HepG2 (cell line): ENCODE measurements at regions not wholly inside any gene's neighbourhood (a gene's known extent, or its start where the extent isn't known, plus 50 kb on each side); places are given as distances from the start of the nearest gene placed in this dataset.

Source experiments
- ATAC-seq: fragments of 200-7000 bp; cut with Tn5 transposase; 3 replicates; pipeline ENCODE4 v1.9.1; 2020; ENCODE audit warnings: mild to moderate bottlenecking, moderate library complexity
- BruUV-seq: library from RNA; stranded (reverse); fragments of 400-500 nt; replicated peaks from 2 replicates; lab custom pipeline; 2021; lab: Mats Ljungman, UMichigan
- CTCF ChIA-PET: fragments of 300-600 bp; formaldehyde crosslinking; extraction: SDS; loops from one replicate; lab custom pipeline; 2021; ENCODE audit warnings: low total read pairs, inconsistent platforms, low intra/inter-chr PET ratio; lab: Yijun Ruan, JAX
- POLR2A ChIA-PET: fragments of 350-600 bp; sonication (Branson Sonifier 250); formaldehyde crosslinking; loops from one replicate; lab custom pipeline; 2020; ENCODE audit warnings: antibody characterized with exemption, inconsistent platforms; lab: Yijun Ruan, JAX
- DNase-seq: peaks from one replicate; pipeline ENCODE4 v3.0.0-alpha.2; 2015; ENCODE audit warnings: low spot score
- FAIRE-seq: peaks from 3 replicates; lab custom pipeline; 2011; peaks lifted over from hg19 to GRCh38; lab: Jason Lieb, UNC
- H2AFZ ChIP-seq: one replicate; pipeline ENCODE4 v1.6.1; 2011; ENCODE audit warnings: low read length, inconsistent platforms
- H3K27ac ChIP-seq: fragments of 300-600 bp; 3 replicates; pipeline ENCODE4 v1.8.0; 2011; ENCODE audit warnings: mixed run types, mild to moderate bottlenecking, mixed read lengths, low read length, inconsistent platforms; ENCODE audit not compliant: insufficient read depth; ENCODE audit errors: extremely low read length
- H3K27me3 ChIP-seq, 2 experiments: fragments of 200-600 bp in 1 of 2; 2 replicates in 1 of 2; 3 replicates in 1 of 2; pipeline versions ENCODE4 v1.6.0 to v1.8.0; 2011; ENCODE audit warnings: low read length in 2 of 2, mild to moderate bottlenecking in 2 of 2, moderate library complexity in 2 of 2, inconsistent platforms in 1 of 2; ENCODE audit not compliant: insufficient read depth in 2 of 2, control insufficient read depth in 1 of 2
- H3K36me3 ChIP-seq, 2 experiments: fragments of 200-600 bp in 1 of 2; replicated peaks in 1 of 2; 2 replicates in 1 of 2; 3 replicates in 1 of 2; pipeline versions ENCODE4 v1.5.1 to v1.8.0; 2011; ENCODE audit warnings: low read length in 2 of 2, inconsistent platforms in 1 of 2; ENCODE audit not compliant: insufficient read depth in 2 of 2, control insufficient read depth in 1 of 2
- H3K4me1 ChIP-seq: 2 replicates; pipeline ENCODE4 v1.5.1; 2012; ENCODE audit warnings: low read length, inconsistent platforms; ENCODE audit not compliant: insufficient read depth
- H3K4me2 ChIP-seq: 2 replicates; pipeline ENCODE4 v1.6.0; 2011; ENCODE audit warnings: low read depth, low read length, inconsistent platforms
- H3K4me3 ChIP-seq, 3 experiments: fragments of 200-600 bp in 1 of 3; sonication (generic), shearing (Covaris generic) in 1 of 3; replicated peaks in 1 of 3; 2 replicates each; pipeline ENCODE4 v1.5.1; 2011 to 2016; ENCODE audit warnings: low read length in 3 of 3, inconsistent platforms in 2 of 3, low read depth in 2 of 3, mild to moderate bottlenecking in 2 of 3, control low read depth in 1 of 3, mixed read lengths in 1 of 3; ENCODE audit not compliant: insufficient read depth in 1 of 3
- H3K79me2 ChIP-seq: one replicate; pipeline ENCODE4 v1.6.1; 2011; ENCODE audit warnings: low read length, inconsistent platforms; ENCODE audit not compliant: insufficient read depth
- H3K9ac ChIP-seq: 2 replicates; pipeline ENCODE4 v1.6.0; 2011; ENCODE audit warnings: mild to moderate bottlenecking, low read depth, low read length, inconsistent platforms; ENCODE audit not compliant: insufficient read depth
- H3K9me3 ChIP-seq: 2 replicates; pipeline ENCODE4 v1.5.1; 2012; ENCODE audit warnings: mild to moderate bottlenecking, low read length
- H4K20me1 ChIP-seq: 2 replicates; pipeline ENCODE4 v1.6.0; 2011; ENCODE audit warnings: inconsistent platforms, mild to moderate bottlenecking, low read length, moderate library complexity; ENCODE audit not compliant: insufficient read depth
- BHLHE40 ChIP-seq: IDR thresholded peaks from 2 replicates; pipeline ENCODE4 v1.6.1; 2011; ENCODE audit warnings: low read length, improper control_type of control experiment
- MEIS2 ChIP-seq: sonication (generic); formaldehyde crosslinking; IDR thresholded peaks from 2 replicates; pipeline ENCODE4 v1.9.0; 2021; ENCODE audit warnings: mild to moderate bottlenecking, missing genetic modification reagents
- NCOA2 ChIP-seq: sonication (generic); formaldehyde crosslinking; IDR thresholded peaks from 2 replicates; pipeline ENCODE4 v1.8.0; 2022; ENCODE audit warnings: inconsistent platforms
- NFRKB ChIP-seq: fragments of 450-650 bp; IDR thresholded peaks from 2 replicates; pipeline ENCODE4 v1.6.1; 2017
- SOX6 ChIP-seq, 2 experiments: fragments of 450-650 bp in 1 of 2; sonication (generic) in 1 of 2; formaldehyde crosslinking in 1 of 2; IDR thresholded peaks; 2 replicates each; pipeline versions ENCODE4 v1.4.0 to v1.6.1; 2017 to 2020; ENCODE audit warnings: antibody characterized with exemption in 1 of 2, mild to moderate bottlenecking in 1 of 2, missing genetic modification reagents in 1 of 2
- TAF1 ChIP-seq: sonication (generic); formaldehyde crosslinking; IDR thresholded peaks from 2 replicates; pipeline ENCODE4 v1.4.0; 2020; ENCODE audit warnings: missing genetic modification reagents
- THYN1 ChIP-seq: sonication (generic); formaldehyde crosslinking; IDR thresholded peaks from 2 replicates; pipeline ENCODE4 v1.8.1; 2023; ENCODE audit warnings: low read depth, mild to moderate bottlenecking, moderate library complexity, missing genetic modification reagents, borderline replicate concordance
- TRIM24 ChIP-seq: sonication (generic); formaldehyde crosslinking; IDR thresholded peaks from 2 replicates; pipeline ENCODE4 v1.8.0; 2022; ENCODE audit warnings: mild to moderate bottlenecking, missing genetic modification reagents
- ZNF670 ChIP-seq: sonication (generic); formaldehyde crosslinking; IDR thresholded peaks from 2 replicates; pipeline ENCODE4 v1.8.0; 2022; ENCODE audit warnings: mild to moderate bottlenecking, missing genetic modification reagents, borderline replicate concordance
- ZNF850 ChIP-seq: sonication (generic); formaldehyde crosslinking; conservative IDR thresholded peaks from 2 replicates; pipeline ENCODE4 v1.9.0; 2021; ENCODE audit warnings: mild to moderate bottlenecking, missing genetic modification reagents
- WGBS: methylation state at CpG from one replicate; pipeline ENCODE4 v1.1.6; 2017; ENCODE audit warnings: low lambda C conversion rate; 5-methylcytosine and 5-hydroxymethylcytosine counted together
- in situ Hi-C: cut with HindIII; loops from 2 replicates; pipeline ENCODE4 v1.10.0; 2017; ENCODE audit warnings: low pct_unique_long_range_greater_than_20kb; ENCODE audit not compliant: extremely low pct_ligation_motif_present
- intact Hi-C: fragments of 100-400 bp; cut with micrococcal nuclease; formaldehyde crosslinking; loops from one replicate; pipeline ENCODE4 v1.10.0; 2022; ENCODE audit not compliant: unreplicated experiment
- TF ChIP-seq, protein P1 (sequence below): sonication (generic); formaldehyde crosslinking; IDR thresholded peaks from 2 replicates; pipeline ENCODE4 v1.5.1; 2020; ENCODE audit warnings: missing genetic modification reagents, mild to moderate bottlenecking, borderline replicate concordance
- TF ChIP-seq, protein P2 (sequence below): IDR thresholded peaks from 2 replicates; pipeline ENCODE4 v1.6.1; 2016; ENCODE audit warnings: missing compliant biosample characterization, missing genetic modification reagents, borderline replicate concordance
- TF ChIP-seq, protein P3 (sequence below): sonication (generic); formaldehyde crosslinking; IDR thresholded peaks from 2 replicates; pipeline ENCODE4 v1.5.0; 2020; ENCODE audit warnings: mild to moderate bottlenecking, missing genetic modification reagents, borderline replicate concordance
- TF ChIP-seq, protein P4 (sequence below): sonication (generic); formaldehyde crosslinking; IDR thresholded peaks from 2 replicates; pipeline ENCODE4 v1.5.0; 2020; ENCODE audit warnings: mild to moderate bottlenecking, missing genetic modification reagents
- TF ChIP-seq, protein P5 (sequence below): sonication (generic); formaldehyde crosslinking; conservative IDR thresholded peaks from 2 replicates; pipeline ENCODE4 v1.8.0; 2022; ENCODE audit warnings: missing genetic modification reagents
- TF ChIP-seq, protein P6 (sequence below): IDR thresholded peaks from 2 replicates; pipeline ENCODE4 v1.6.1; 2012; ENCODE audit warnings: inconsistent platforms

DNA sequence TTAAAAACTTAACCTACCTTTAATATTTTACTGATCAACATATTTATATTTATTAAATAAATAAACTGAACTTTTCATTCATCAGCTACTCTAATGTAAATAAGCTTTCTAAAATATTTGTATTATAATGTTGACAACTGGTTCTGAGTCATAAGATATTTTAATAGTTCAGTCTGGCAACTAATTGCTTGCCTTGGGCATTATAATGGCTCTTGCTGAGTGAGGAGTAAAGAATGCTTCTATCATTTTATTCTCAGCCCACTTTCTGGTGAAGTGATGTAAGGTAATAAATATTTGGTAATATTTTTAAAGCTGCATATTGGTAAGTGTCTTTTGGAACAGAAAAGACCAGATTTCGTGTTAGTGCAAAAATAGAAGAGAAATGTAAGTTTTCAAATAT, 81.5 kb downstream of the DIPK2A start:
- in situ Hi-C loops = no loop called here
- Histone ChIP-seq H3K4me3 (no peak overlapping the region), H4K20me1 (no peaks in the 10 kb centered on the region), H3K79me2 (no peaks in the 10 kb centered on the region), H3K4me1 (no peaks in the 10 kb centered on the region), H3K27me3 (no peaks in the 10 kb centered on the region), H2AFZ (no peak overlapping the region), H3K27ac (no peak overlapping the region), H3K9me3 (no peaks in the 10 kb centered on the region), H3K9ac (no peak overlapping the region), H3K4me2 (no peak overlapping the region), H3K36me3 (no peaks in the 10 kb centered on the region)
- intact Hi-C loops = no loop called here
- FAIRE-seq (no peak), DNase-seq (no peak), ATAC-seq (no peak)
- BruUV-seq = no TSS peak
- 3% methylated on average over 1 of the region's 1 CpG for WGBS
- ChIA-PET POLR2A (no interaction called here), CTCF (no interaction called here)
- no peak for TF ChIP-seq BHLHE40
- TF ChIP-seq THYN1 (CRISPR knock-in tag) = no peak
- TF ChIP-seq, protein P1, sequence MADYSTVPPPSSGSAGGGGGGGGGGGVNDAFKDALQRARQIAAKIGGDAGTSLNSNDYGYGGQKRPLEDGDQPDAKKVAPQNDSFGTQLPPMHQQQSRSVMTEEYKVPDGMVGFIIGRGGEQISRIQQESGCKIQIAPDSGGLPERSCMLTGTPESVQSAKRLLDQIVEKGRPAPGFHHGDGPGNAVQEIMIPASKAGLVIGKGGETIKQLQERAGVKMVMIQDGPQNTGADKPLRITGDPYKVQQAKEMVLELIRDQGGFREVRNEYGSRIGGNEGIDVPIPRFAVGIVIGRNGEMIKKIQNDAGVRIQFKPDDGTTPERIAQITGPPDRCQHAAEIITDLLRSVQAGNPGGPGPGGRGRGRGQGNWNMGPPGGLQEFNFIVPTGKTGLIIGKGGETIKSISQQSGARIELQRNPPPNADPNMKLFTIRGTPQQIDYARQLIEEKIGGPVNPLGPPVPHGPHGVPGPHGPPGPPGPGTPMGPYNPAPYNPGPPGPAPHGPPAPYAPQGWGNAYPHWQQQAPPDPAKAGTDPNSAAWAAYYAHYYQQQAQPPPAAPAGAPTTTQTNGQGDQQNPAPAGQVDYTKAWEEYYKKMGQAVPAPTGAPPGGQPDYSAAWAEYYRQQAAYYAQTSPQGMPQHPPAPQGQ (CRISPR knock-in tag) = no peak
- TF ChIP-seq, protein P2, sequence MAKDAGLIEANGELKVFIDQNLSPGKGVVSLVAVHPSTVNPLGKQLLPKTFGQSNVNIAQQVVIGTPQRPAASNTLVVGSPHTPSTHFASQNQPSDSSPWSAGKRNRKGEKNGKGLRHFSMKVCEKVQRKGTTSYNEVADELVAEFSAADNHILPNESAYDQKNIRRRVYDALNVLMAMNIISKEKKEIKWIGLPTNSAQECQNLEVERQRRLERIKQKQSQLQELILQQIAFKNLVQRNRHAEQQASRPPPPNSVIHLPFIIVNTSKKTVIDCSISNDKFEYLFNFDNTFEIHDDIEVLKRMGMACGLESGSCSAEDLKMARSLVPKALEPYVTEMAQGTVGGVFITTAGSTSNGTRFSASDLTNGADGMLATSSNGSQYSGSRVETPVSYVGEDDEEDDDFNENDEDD = no peak
- TF ChIP-seq ZNF670 (CRISPR knock-in tag) = no peak
- no peak for TF ChIP-seq TAF1 (CRISPR knock-in tag)
- no peak for TF ChIP-seq NCOA2
- TF ChIP-seq, protein P3, sequence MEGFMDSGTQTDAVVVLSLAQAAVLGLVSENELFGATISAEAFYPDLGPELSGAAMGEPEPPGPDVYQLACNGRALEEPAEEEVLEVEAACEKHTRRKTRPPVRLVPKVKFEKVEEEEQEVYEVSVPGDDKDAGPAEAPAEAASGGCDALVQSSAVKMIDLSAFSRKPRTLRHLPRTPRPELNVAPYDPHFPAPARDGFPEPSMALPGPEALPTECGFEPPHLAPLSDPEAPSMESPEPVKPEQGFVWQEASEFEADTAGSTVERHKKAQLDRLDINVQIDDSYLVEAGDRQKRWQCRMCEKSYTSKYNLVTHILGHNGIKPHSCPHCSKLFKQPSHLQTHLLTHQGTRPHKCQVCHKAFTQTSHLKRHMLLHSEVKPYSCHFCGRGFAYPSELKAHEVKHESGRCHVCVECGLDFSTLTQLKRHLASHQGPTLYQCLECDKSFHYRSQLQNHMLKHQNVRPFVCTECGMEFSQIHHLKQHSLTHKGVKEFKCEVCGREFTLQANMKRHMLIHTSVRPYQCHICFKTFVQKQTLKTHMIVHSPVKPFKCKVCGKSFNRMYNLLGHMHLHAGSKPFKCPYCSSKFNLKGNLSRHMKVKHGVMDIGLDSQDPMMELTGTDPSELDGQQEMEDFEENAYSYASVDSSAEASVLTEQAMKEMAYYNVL = no peak
- no peak for TF ChIP-seq SOX6 (IDR thresholded peaks at IDR 0.05)
- no peak for TF ChIP-seq SOX6 (CRISPR knock-in tag; IDR thresholded peaks at IDR 0.05)
- no peak for TF ChIP-seq MEIS2 (CRISPR knock-in tag)
- no peak for TF ChIP-seq NFRKB
- TF ChIP-seq TRIM24 = no peak
- TF ChIP-seq, protein P4, sequence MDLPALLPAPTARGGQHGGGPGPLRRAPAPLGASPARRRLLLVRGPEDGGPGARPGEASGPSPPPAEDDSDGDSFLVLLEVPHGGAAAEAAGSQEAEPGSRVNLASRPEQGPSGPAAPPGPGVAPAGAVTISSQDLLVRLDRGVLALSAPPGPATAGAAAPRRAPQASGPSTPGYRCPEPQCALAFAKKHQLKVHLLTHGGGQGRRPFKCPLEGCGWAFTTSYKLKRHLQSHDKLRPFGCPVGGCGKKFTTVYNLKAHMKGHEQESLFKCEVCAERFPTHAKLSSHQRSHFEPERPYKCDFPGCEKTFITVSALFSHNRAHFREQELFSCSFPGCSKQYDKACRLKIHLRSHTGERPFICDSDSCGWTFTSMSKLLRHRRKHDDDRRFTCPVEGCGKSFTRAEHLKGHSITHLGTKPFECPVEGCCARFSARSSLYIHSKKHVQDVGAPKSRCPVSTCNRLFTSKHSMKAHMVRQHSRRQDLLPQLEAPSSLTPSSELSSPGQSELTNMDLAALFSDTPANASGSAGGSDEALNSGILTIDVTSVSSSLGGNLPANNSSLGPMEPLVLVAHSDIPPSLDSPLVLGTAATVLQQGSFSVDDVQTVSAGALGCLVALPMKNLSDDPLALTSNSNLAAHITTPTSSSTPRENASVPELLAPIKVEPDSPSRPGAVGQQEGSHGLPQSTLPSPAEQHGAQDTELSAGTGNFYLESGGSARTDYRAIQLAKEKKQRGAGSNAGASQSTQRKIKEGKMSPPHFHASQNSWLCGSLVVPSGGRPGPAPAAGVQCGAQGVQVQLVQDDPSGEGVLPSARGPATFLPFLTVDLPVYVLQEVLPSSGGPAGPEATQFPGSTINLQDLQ (CRISPR knock-in tag) = no peak
- TF ChIP-seq, protein P5, sequence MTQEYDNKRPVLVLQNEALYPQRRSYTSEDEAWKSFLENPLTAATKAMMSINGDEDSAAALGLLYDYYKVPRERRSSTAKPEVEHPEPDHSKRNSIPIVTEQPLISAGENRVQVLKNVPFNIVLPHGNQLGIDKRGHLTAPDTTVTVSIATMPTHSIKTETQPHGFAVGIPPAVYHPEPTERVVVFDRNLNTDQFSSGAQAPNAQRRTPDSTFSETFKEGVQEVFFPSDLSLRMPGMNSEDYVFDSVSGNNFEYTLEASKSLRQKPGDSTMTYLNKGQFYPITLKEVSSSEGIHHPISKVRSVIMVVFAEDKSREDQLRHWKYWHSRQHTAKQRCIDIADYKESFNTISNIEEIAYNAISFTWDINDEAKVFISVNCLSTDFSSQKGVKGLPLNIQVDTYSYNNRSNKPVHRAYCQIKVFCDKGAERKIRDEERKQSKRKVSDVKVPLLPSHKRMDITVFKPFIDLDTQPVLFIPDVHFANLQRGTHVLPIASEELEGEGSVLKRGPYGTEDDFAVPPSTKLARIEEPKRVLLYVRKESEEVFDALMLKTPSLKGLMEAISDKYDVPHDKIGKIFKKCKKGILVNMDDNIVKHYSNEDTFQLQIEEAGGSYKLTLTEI (CRISPR knock-in tag) = no peak
- no peak for TF ChIP-seq ZNF850
- TF ChIP-seq, protein P6, sequence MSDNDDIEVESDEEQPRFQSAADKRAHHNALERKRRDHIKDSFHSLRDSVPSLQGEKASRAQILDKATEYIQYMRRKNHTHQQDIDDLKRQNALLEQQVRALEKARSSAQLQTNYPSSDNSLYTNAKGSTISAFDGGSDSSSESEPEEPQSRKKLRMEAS = no peak
